ENCODE measurements at regions not wholly inside any gene's neighbourhood (a gene's known extent, or its start where the extent isn't known, plus 50 kb on each side); places are given as distances from the start of the nearest gene placed in this dataset.

DNA sequence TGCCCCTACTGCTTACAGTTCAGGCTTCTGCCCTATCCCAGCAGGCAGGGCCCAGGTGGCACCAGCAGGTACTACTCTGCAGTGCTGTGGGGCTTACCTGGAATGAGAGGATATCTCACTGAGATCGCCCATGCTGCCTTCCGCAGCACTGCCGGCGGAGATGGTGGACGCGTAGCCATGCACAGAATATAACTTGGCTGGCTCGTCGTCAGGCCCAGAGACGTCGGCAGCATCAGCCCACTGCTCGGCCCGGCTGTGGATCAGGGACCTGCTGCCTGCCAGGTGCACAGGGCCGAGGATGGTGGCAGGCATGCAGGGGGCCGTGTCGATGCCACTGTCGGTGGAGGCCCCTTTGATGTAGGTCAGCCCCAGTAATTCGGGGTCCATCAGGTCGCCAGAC lies 190.9 kb downstream of the SIPA1L2 start:
- H3K4me3 ChIP-seq (ENCODE audit: low read depth, low read length), result no peak overlapping the region
- no peak for DNase-seq (ENCODE audit: low read depth)
- TF ChIP-seq, protein P1, sequence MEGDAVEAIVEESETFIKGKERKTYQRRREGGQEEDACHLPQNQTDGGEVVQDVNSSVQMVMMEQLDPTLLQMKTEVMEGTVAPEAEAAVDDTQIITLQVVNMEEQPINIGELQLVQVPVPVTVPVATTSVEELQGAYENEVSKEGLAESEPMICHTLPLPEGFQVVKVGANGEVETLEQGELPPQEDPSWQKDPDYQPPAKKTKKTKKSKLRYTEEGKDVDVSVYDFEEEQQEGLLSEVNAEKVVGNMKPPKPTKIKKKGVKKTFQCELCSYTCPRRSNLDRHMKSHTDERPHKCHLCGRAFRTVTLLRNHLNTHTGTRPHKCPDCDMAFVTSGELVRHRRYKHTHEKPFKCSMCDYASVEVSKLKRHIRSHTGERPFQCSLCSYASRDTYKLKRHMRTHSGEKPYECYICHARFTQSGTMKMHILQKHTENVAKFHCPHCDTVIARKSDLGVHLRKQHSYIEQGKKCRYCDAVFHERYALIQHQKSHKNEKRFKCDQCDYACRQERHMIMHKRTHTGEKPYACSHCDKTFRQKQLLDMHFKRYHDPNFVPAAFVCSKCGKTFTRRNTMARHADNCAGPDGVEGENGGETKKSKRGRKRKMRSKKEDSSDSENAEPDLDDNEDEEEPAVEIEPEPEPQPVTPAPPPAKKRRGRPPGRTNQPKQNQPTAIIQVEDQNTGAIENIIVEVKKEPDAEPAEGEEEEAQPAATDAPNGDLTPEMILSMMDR (IDR thresholded peaks at IDR 0.05; ENCODE audit: low read depth, low read length, missing control alignments), result no peak

DNA sequence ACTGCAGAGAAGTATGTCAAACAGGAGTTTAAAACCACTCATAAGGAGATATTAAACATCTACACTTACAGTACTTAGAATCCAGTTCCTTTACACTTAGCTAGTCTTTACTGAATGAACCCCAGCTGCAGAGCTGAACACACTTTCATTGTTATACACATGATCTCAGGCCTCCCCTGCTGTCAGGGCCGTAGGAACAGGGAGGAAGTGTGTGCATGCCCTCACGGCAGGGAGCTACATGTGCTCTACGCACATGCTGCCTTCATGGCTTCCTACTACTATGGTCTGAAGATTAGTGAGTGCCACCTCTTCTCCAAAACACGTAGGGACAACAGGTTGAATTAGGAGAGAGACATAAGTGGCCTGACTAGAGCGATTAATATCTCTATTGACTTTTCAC lies 191.5 kb downstream of the SIPA1L2 start:
- no peak overlapping the region for H3K4me3 ChIP-seq (ENCODE audit: low read depth, low read length)
- no peak for DNase-seq (ENCODE audit: low read depth)
- TF ChIP-seq, protein P1 (IDR thresholded peaks at IDR 0.05; ENCODE audit: low read depth, low read length, missing control alignments), result no peak

DNA sequence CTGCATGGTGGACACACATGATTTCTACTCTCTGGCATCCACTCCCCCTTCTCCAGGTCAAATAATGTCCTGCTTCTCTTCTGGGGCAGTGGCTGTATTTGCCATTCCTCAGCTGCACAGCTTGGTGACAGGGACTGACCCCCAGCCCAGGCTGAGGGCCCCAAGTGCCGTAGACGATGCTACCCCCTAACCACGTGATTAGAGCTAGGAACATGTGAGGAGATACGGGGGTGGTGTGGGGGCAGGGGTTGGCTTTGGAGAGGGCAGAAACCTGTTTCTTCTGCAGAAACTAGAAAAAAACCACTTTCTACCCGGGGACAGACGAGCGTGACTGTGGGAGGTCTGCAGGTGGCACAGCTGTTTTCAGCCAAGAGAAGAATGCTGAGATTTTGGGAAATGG lies 192.4 kb downstream of the SIPA1L2 start:
- no peak for DNase-seq (ENCODE audit: low read depth)
- TF ChIP-seq, protein P1 (IDR thresholded peaks at IDR 0.05; ENCODE audit: low read depth, low read length, missing control alignments), result no peak

DNA sequence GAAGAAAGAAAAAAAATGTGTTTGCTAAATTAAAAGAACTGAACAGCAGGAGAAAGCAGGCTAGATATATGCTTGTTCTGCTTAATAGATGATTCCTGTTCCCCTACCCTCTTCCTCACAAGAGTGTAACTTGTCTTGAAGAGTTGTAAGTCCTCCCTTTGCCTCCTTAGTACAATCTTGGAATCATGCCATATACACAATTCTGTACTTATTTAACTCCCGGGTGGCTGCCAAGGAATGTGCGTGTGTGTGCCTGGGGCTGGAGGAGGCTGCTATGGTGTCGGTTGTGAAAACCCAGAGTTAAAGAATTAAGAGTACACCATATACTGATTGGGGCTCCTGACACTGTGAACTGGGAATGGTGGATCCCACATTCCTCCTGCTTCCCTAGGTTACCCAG lies 194.2 kb downstream of the SIPA1L2 start:
- H3K4me3 ChIP-seq (ENCODE audit: low read depth, low read length), result no peak overlapping the region
- no peak for DNase-seq (ENCODE audit: low read depth)
- TF ChIP-seq, protein P1 (IDR thresholded peaks at IDR 0.05; ENCODE audit: low read depth, low read length, missing control alignments), result no peak

More for the DNA sequence above, 192.4 kb downstream of the SIPA1L2 start:
- no peak overlapping the region for H3K4me3 ChIP-seq (ENCODE audit: low read depth, low read length)

DNA sequence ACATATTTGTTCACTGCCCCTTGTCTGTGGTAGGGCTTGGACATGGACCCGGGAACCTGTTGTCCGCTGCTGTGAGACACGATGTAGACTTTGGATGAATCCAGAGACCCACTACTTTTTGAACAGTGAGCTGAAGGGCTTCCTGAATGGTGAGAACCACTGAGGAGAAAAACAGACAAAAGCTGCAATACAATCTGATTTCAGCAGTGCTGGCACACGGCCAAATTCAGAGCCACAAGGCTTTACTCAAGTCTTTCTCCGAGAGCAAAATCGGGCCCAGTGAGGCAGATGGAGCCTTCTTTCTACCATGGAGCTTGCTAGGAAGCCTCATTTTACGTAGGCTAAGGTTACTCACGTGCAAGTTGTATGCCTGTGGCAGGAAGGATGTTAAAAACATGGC lies 197.6 kb downstream of the SIPA1L2 start:
- no peak for DNase-seq (ENCODE audit: low read depth)
- H3K4me3 ChIP-seq (ENCODE audit: low read depth, low read length), result no peak overlapping the region
- TF ChIP-seq, protein P1 (IDR thresholded peaks at IDR 0.05; ENCODE audit: low read depth, low read length, missing control alignments), result no peak

DNA sequence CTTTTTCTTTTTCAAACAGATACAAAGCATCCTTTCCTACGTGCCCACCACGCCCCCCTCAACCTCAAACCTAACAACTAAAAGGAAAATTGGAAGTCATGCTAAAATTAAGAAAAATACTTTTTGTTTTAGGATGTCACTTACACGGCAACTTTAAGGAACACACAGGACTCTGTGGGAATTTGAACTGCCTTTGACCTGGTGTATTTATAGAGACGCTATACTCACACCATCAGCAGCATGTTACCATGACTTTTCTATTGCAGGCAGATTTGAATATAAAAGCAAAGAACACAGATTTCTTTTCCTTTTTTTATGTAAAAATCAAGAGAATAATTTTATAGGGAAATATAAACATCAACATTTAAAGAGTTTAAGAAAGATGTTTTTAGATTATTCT lies 198.2 kb downstream of the SIPA1L2 start:
- no peak for DNase-seq (ENCODE audit: low read depth)
- no peak overlapping the region for H3K4me3 ChIP-seq (ENCODE audit: low read depth, low read length)
- TF ChIP-seq, protein P1 (IDR thresholded peaks at IDR 0.05; ENCODE audit: low read depth, low read length, missing control alignments), result no peak

DNA sequence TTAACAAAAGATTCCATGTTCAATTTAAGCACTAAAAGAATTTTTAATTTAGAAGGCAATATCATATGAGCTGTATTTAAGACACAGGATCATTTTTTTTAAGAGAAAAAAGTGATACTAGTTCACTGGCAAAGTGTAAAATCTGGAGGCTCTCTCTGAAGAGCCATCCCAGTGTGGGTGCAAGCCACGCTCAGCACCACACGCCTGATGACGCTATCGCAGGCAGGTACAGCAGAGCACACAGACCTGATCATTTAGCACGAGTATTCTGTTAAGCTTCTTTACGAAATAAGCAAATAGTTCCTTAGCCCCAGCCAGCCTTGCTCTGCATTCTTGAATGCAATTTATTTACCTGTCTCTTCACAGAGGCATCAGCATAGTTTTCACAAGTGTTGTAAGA lies 198.6 kb downstream of the SIPA1L2 start:
- H3K4me3 ChIP-seq (ENCODE audit: low read depth, low read length), result no peak overlapping the region
- DNase-seq (ENCODE audit: low read depth), result no peak
- TF ChIP-seq, protein P1 (IDR thresholded peaks at IDR 0.05; ENCODE audit: low read depth, low read length, missing control alignments), result no peak
